ENCODE measurements at regions not wholly inside any gene's neighbourhood (a gene's known extent, or its start where the extent isn't known, plus 50 kb on each side); places are given as distances from the start of the nearest gene placed in this dataset.

DNA sequence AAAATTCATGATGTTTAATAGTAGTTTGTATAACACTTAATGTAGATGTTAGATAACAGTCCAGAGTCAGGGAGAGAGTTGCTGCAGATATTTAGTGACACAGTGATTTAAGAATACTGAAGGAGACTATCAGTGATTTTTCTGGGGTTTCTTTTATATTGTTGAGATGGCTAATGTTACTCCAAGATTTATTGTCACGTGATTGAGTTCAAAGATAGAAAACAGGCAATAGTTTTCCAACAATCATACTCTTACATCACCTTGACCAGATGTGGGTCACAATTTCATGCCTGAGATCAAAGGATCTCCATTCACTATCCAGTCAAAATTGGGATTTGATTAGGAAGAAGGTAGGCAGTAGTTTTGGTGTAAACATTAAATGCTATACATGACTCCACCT, 580.0 kb upstream of the ARRDC3 start:
- TF ChIP-seq, protein P1, sequence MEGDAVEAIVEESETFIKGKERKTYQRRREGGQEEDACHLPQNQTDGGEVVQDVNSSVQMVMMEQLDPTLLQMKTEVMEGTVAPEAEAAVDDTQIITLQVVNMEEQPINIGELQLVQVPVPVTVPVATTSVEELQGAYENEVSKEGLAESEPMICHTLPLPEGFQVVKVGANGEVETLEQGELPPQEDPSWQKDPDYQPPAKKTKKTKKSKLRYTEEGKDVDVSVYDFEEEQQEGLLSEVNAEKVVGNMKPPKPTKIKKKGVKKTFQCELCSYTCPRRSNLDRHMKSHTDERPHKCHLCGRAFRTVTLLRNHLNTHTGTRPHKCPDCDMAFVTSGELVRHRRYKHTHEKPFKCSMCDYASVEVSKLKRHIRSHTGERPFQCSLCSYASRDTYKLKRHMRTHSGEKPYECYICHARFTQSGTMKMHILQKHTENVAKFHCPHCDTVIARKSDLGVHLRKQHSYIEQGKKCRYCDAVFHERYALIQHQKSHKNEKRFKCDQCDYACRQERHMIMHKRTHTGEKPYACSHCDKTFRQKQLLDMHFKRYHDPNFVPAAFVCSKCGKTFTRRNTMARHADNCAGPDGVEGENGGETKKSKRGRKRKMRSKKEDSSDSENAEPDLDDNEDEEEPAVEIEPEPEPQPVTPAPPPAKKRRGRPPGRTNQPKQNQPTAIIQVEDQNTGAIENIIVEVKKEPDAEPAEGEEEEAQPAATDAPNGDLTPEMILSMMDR (conservative IDR thresholded peaks at IDR 0.05; ENCODE audit: low read length), result no peak
- TF ChIP-seq EZH2phosphoT487 (IDR thresholded peaks at IDR 0.05; ENCODE audit: borderline replicate concordance, low read depth, low read length), result no peak

Data from OCI-LY7 (cell line).